ENCODE measurements at regions not wholly inside any gene's neighbourhood (a gene's known extent, or its start where the extent isn't known, plus 50 kb on each side); places are given as distances from the start of the nearest gene placed in this dataset.

DNA sequence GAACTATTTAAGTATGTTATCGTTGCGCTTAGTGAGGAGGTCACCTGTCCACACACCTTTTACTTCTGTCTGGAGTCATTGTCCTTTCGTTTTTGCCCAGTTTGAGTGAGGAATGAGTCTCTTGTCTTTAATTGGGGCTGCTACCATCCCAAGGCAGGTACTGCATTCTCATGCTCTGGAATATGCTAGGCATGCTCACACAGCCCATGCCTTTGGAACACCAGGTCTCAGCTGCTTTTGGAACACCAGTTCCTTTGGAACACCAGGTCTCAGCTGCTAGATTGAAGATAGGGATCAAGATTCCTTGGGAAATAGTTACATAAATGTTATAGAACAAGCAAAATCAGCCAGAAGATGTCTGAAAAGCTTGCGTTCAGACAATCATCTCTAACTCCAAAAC lies 73.1 kb downstream of the AREG start (continued):
- TF ChIP-seq, protein P1, sequence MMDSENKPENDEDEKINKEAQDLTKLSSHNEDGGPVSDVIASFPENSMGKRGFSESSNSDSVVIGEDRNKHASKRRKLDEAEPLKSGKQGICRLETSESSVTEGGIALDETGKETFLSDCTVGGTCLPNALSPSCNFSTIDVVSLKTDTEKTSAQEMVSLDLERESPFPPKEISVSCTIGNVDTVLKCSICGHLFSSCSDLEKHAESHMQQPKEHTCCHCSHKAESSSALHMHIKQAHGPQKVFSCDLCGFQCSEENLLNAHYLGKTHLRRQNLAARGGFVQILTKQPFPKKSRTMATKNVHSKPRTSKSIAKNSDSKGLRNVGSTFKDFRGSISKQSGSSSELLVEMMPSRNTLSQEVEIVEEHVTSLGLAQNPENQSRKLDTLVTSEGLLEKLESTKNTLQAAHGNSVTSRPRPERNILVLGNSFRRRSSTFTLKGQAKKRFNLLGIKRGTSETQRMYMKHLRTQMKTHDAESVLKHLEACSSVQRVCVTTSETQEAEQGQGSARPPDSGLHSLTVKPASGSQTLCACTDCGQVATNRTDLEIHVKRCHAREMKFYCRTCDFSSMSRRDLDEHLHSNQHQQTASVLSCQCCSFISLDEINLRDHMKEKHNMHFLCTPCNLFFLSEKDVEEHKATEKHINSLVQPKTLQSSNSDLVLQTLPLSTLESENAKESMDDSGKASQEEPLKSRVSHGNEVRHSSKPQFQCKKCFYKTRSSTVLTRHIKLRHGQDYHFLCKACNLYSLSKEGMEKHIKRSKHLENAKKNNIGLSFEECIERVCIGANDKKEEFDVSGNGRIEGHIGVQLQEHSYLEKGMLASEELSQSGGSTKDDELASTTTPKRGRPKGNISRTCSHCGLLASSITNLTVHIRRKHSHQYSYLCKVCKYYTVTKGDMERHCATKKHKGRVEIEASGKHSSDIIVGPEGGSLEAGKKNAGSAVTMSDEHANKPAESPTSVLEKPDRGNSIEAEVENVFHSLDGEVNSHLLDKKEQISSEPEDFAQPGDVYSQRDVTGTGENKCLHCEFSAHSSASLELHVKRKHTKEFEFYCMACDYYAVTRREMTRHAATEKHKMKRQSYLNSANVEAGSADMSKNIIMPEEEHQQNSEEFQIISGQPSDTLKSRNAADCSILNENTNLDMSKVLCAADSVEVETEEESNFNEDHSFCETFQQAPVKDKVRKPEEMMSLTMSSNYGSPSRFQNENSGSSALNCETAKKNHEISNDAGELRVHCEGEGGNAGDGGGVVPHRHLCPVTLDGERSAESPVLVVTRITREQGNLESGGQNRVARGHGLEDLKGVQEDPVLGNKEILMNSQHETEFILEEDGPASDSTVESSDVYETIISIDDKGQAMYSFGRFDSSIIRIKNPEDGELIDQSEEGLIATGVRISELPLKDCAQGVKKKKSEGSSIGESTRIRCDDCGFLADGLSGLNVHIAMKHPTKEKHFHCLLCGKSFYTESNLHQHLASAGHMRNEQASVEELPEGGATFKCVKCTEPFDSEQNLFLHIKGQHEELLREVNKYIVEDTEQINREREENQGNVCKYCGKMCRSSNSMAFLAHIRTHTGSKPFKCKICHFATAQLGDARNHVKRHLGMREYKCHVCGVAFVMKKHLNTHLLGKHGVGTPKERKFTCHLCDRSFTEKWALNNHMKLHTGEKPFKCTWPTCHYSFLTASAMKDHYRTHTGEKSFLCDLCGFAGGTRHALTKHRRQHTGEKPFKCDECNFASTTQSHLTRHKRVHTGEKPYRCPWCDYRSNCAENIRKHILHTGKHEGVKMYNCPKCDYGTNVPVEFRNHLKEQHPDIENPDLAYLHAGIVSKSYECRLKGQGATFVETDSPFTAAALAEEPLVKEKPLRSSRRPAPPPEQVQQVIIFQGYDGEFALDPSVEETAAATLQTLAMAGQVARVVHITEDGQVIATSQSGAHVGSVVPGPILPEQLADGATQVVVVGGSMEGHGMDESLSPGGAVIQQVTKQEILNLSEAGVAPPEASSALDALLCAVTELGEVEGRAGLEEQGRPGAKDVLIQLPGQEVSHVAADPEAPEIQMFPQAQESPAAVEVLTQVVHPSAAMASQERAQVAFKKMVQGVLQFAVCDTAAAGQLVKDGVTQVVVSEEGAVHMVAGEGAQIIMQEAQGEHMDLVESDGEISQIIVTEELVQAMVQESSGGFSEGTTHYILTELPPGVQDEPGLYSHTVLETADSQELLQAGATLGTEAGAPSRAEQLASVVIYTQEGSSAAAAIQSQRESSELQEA (CRISPR knock-in tag; IDR thresholded peaks at IDR 0.05; ENCODE audit: not compliant biosample characterization), result no peak
- TF ChIP-seq NCOA1 (CRISPR knock-in tag; IDR thresholded peaks at IDR 0.05) (no peak), MYC (CRISPR knock-in tag; IDR thresholded peaks at IDR 0.05; ENCODE audit: borderline replicate concordance) (no peak), GFI1 (CRISPR knock-in tag; IDR thresholded peaks at IDR 0.05; ENCODE audit: borderline replicate concordance) (no peak), POLR2A (IDR thresholded peaks at IDR 0.05; ENCODE audit: insufficient read depth in 1 of 2, low read depth in 2 of 2, low read length in 2 of 2) (no peak), HCFC1 (IDR thresholded peaks at IDR 0.05; ENCODE audit: low read depth, low read length) (no peak), MIER3 (CRISPR knock-in tag; IDR thresholded peaks at IDR 0.05; ENCODE audit: borderline replicate concordance) (no peak)
